ENCODE measurements at regions not wholly inside any gene's neighbourhood (a gene's known extent, or its start where the extent isn't known, plus 50 kb on each side); places are given as distances from the start of the nearest gene placed in this dataset.
"Not testable (repeated sequence)": the region's sequence is repeated elsewhere in the genome, so short reads cannot be mapped to it uniquely, and the experiment has no call there.

DNA sequence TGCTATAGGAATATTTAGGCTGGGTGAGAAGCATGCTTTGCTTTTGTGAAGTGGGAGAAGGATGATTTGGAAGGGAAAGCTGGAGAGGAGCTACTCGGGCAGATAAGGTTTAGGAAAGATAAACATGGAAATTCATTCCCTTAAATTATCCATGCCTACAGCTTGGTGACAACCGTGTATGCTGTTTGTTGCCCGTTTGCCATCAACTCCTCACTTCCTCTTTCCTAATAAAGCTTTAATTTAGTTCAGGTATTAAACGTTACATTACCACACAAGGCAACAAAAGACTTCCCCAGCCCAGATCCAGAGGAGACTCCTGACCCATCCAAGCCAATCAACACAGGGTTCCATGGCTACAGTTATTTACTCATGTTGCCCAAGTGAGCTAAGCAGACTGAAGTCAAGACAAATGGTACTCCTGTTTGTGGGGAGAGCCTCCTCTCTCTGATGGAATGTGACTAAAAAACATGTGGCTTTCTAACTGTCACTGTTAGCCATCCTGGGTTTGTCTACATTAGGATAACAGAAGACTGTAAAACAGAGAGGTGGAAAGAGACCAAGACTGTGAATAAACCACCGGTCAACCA is 101.7 kb upstream of the GRAMD1B start:
- DNase-seq (ENCODE audit: low spot score), result no peak
- TF ChIP-seq, protein P1, sequence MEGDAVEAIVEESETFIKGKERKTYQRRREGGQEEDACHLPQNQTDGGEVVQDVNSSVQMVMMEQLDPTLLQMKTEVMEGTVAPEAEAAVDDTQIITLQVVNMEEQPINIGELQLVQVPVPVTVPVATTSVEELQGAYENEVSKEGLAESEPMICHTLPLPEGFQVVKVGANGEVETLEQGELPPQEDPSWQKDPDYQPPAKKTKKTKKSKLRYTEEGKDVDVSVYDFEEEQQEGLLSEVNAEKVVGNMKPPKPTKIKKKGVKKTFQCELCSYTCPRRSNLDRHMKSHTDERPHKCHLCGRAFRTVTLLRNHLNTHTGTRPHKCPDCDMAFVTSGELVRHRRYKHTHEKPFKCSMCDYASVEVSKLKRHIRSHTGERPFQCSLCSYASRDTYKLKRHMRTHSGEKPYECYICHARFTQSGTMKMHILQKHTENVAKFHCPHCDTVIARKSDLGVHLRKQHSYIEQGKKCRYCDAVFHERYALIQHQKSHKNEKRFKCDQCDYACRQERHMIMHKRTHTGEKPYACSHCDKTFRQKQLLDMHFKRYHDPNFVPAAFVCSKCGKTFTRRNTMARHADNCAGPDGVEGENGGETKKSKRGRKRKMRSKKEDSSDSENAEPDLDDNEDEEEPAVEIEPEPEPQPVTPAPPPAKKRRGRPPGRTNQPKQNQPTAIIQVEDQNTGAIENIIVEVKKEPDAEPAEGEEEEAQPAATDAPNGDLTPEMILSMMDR (IDR thresholded peaks at IDR 0.05; ENCODE audit: extremely low read depth, missing control alignments), result no peak

DNA sequence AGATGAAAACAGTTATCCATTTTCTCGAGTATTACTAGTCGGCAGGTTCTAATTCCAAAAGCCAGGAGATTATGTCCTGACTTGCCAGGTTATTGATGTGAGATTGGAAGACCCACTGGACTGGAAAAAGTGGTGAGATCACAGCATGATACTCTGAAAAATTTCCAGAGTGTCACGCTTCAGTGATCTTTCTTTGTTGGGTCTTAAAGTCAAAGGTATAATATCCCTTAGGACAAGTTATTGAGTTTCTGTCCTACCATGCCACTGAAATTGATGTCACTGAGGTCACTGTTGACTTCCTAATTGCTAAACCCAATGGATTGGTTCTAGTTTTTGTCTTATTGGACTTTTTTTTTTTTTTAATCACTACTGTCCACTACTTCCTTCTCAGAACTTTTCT is 104.5 kb upstream of the GRAMD1B start:
- DNase-seq (ENCODE audit: low spot score), result no peak
- TF ChIP-seq, protein P1 (IDR thresholded peaks at IDR 0.05; ENCODE audit: extremely low read depth, missing control alignments), result no peak

DNA sequence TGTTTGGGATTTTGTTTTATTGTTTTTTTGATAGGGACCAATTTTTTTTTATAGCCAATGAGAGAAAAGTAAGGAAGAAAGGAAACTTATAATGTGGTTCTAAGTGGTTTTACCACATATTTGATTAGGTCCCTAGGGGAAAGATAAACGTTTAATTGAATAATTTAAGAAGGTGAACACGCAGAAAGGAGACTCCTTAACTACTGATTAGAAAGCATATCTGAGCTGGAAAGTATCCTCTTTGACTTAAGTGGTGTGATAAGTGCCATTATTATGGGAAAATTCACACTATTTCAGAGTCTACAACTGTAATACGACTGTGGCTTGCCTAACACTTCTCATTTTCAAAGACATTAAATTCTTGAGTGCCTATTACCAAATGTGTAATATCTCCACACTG is 106.5 kb upstream of the GRAMD1B start:
- TF ChIP-seq, protein P1 (IDR thresholded peaks at IDR 0.05; ENCODE audit: extremely low read depth, missing control alignments), result no peak
- no peak for DNase-seq (ENCODE audit: low spot score)

DNA sequence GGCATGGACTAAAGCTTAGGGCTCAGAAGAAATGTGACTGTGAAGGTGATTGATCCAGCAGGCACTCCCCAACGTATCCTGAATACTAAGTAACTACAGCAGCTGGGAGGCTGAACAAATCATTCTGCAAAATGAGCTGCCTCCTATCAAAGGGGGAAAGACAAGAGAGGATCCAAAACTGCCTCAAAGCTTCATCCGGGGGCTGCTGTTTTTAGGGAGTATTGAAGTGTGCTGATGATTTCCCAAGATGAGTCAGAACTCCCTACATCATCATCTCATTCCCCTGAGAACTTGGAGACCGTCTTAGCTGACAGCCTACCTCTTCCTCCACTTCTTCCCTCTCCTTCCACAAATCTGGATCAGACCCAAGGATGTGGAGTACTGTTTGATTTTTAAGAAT is 108.4 kb upstream of the GRAMD1B start:
- no peak for DNase-seq (ENCODE audit: low spot score)
- TF ChIP-seq, protein P1 (IDR thresholded peaks at IDR 0.05; ENCODE audit: extremely low read depth, missing control alignments), result no peak

DNA sequence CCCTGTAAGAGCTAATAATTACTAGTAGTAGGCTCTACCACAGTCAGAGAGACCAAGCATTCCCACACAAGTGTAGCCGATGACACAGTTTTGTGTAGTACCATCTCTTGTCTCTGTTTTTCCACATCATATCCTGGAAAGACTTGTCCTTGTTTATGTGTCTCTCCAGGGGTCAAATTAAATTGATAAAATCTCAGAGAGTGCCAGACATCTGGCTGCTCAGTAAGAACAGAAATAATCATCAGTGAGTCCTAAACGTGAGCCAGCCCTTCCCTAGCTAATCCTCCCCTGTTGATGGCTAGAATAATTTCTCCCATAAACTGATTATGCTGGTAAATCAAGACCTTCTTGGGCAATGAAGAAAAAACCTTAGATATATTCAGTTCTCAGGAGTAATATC is 111.4 kb upstream of the GRAMD1B start:
- no peak for DNase-seq (ENCODE audit: low spot score)
- TF ChIP-seq, protein P1 (IDR thresholded peaks at IDR 0.05; ENCODE audit: extremely low read depth, missing control alignments), result no peak

DNA sequence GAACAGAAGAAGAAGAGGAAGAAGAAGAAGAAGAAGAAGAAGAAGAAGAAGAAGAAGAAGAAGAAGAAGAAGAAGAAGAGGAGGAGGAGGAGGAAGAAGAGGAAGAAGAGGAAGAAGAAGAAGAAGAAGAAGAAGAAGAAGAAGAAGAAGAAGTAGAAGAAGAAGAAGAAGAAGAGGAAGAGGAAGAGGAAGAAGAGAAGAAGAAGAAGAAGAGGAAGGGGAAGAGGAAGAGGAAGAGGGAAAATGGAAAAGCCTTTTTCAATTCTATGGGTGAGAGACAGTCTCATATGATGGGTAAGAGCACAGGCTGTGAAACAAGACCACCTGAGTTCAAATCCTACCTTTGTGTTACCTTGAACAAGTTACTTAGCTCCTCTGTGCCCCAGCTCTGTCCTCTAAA is 111.9 kb upstream of the GRAMD1B start:
- DNase-seq (ENCODE audit: low spot score), result not testable (repeated sequence)

DNA sequence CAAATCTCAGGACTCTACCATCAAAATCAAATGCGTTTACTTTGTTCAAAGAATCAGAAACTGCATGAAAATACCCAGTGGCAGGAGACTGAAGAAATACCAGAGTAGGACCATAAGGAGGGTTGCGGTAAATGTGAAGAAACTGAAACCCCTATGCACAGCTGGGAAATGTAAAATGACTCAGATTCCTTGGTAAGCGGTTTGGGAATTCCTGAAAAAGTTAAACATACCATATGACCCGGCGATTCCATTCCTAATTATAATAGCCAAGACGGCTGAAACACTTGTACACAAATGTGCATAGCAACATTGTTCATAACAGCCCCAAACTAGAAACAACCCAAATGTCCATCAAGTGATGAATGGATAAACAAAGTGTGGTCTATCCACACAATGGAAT is 114.1 kb upstream of the GRAMD1B start:
- DNase-seq (ENCODE audit: low spot score), result no peak
- TF ChIP-seq, protein P1 (IDR thresholded peaks at IDR 0.05; ENCODE audit: extremely low read depth, missing control alignments), result no peak

DNA sequence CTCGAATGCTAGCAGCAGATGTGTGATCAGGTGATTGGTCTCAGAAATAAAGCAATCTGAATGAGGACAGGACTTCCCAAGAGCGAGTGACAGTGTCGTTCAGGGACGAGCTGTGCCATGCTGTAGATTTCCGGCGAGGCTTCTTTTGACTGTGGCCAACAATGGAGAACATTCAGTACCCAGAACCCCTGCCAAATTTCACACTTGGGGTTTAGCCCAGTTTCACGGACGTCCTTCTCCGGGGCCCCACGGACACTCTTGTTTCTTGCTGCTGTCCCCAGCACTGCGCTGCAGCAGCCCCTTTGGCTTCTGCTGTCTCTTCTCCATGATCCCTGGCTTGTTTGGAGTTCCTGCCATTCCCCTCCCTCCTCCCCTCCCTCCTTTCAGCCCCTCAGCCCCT is 115.1 kb upstream of the GRAMD1B start:
- TF ChIP-seq, protein P1 (IDR thresholded peaks at IDR 0.05; ENCODE audit: extremely low read depth, missing control alignments), result no peak
- no peak for DNase-seq (ENCODE audit: low spot score)

All from GM20000 (cell line).